K562 (cell line): ENCODE measurements at regions not wholly inside any gene's neighbourhood (a gene's known extent, or its start where the extent isn't known, plus 50 kb on each side); places are given as distances from the start of the nearest gene placed in this dataset.

Experiments used
- ATAC-seq: fragments of 200-7000 bp; cut with Tn5 transposase; 3 replicates; pipeline ENCODE4 v1.9.1; 2020; ENCODE audit warnings: moderate library complexity
- BruUV-seq: library from RNA; stranded (reverse); fragments of 400-500 nt; replicated peaks from 2 replicates; lab custom pipeline; 2021; lab: Mats Ljungman, UMichigan
- CTCF ChIA-PET: fragments of 300-600 bp; formaldehyde crosslinking; extraction: SDS; loops from one replicate; lab custom pipeline; 2021; ENCODE audit warnings: low intra/inter-chr PET ratio; lab: Yijun Ruan, JAX
- POLR2A ChIA-PET: fragments of 300-600, 350-650 bp; sonication (Branson Sonifier 250); formaldehyde crosslinking; extraction: SDS; loops from one replicate; lab custom pipeline; 2021; ENCODE audit warnings: antibody characterized with exemption, inconsistent platforms; lab: Yijun Ruan, JAX
- DNase-seq, 4 experiments: peaks; one replicate each; pipeline versions ENCODE4 v3.0.0 to v3.0.0-alpha.2; 2011 to 2018; ENCODE audit warnings: low spot score in 3 of 4, mixed read lengths in 3 of 4; ENCODE audit errors: extremely low read depth in 1 of 4
- FAIRE-seq: peaks from 2 replicates; lab custom pipeline; 2011; peaks lifted over from hg19 to GRCh38; lab: Jason Lieb, UNC
- H2AFZ ChIP-seq: 2 replicates; pipeline ENCODE4 v1.6.0; 2011; ENCODE audit warnings: low read depth, low read length, control low read depth, inconsistent platforms
- H3K27ac ChIP-seq: fragments of 200-600 bp; 3 replicates; pipeline ENCODE4 v1.8.0; 2011; ENCODE audit warnings: low read depth, mild to moderate bottlenecking, control low read depth, inconsistent platforms, low read length, moderate library complexity, mixed read lengths; ENCODE audit errors: extremely low read depth
- H3K27me3 ChIP-seq, 2 experiments: fragments of 300-600 bp in 1 of 2; 2 replicates in 1 of 2; 3 replicates in 1 of 2; pipeline versions ENCODE4 v1.6.0 to v1.8.0; 2011; ENCODE audit warnings: inconsistent platforms in 2 of 2, low read length in 2 of 2, mild to moderate bottlenecking in 1 of 2, mixed read lengths in 1 of 2, moderate library complexity in 1 of 2; ENCODE audit not compliant: control insufficient read depth in 2 of 2, insufficient read depth in 2 of 2
- H3K36me3 ChIP-seq: fragments of 300-600 bp; 3 replicates; pipeline ENCODE4 v1.8.0; 2011; ENCODE audit warnings: mild to moderate bottlenecking, low read length, inconsistent platforms; ENCODE audit not compliant: control insufficient read depth, insufficient read depth
- H3K4me1 ChIP-seq, 2 experiments: fragments of 200-600 bp in 1 of 2; replicated peaks in 1 of 2; 2 replicates in 1 of 2; 3 replicates in 1 of 2; pipeline versions ENCODE4 v1.5.1 to v1.8.0; 2011; ENCODE audit warnings: inconsistent platforms in 2 of 2, low read length in 2 of 2, mild to moderate bottlenecking in 1 of 2, mixed read lengths in 1 of 2, moderate library complexity in 1 of 2; ENCODE audit not compliant: control insufficient read depth in 2 of 2, insufficient read depth in 2 of 2
- H3K4me2 ChIP-seq: 2 replicates; pipeline ENCODE4 v1.6.1; 2011; ENCODE audit warnings: low read length, control low read depth, inconsistent platforms, mixed read lengths; ENCODE audit not compliant: insufficient read depth
- H3K4me3 ChIP-seq: fragments of 200-600 bp; sonication (generic), shearing (Covaris generic); 2 replicates; pipeline ENCODE4 v1.5.1; 2016; ENCODE audit warnings: control low read depth, inconsistent platforms
- H3K79me2 ChIP-seq: fragments of 200-600 bp; 3 replicates; pipeline ENCODE4 v1.8.0; 2011; ENCODE audit warnings: low read length, inconsistent platforms; ENCODE audit not compliant: control insufficient read depth, insufficient read depth
- H3K9ac ChIP-seq, 2 experiments: 2 replicates each; pipeline versions ENCODE4 v1.6.0 to v1.6.1; 2011; ENCODE audit warnings: low read depth in 2 of 2, low read length in 2 of 2, control low read depth in 1 of 2, inconsistent platforms in 1 of 2, mild to moderate bottlenecking in 1 of 2, mixed read lengths in 1 of 2; ENCODE audit not compliant: insufficient read depth in 1 of 2
- H3K9me1 ChIP-seq: one replicate; pipeline ENCODE4 v1.6.0; 2011; ENCODE audit warnings: inconsistent platforms, mild to moderate bottlenecking, low read length, moderate library complexity; ENCODE audit not compliant: control insufficient read depth, insufficient read depth
- H3K9me3 ChIP-seq: replicated peaks from 2 replicates; pipeline ENCODE4 v1.5.1; 2011; ENCODE audit warnings: low read depth, low read length, inconsistent platforms; ENCODE audit not compliant: control insufficient read depth, insufficient read depth
- H4K20me1 ChIP-seq: replicated peaks from 2 replicates; pipeline ENCODE4 v1.6.1; 2011; ENCODE audit warnings: low read length, inconsistent platforms, mixed read lengths; ENCODE audit not compliant: control insufficient read depth, insufficient read depth
- CBX2 ChIP-seq: fragments of 200-600 bp; sonication (generic); IDR thresholded peaks from one replicate; pipeline ENCODE4 v1.6.1; 2012; ENCODE audit warnings: mild to moderate bottlenecking, low read length, inconsistent platforms; ENCODE audit not compliant: insufficient read depth, poor library complexity, severe bottlenecking
- CCNT2 ChIP-seq: IDR thresholded peaks from 2 replicates; pipeline ENCODE4 v1.6.1; 2011; ENCODE audit warnings: borderline replicate concordance, low read depth, mild to moderate bottlenecking, moderate library complexity, mixed read lengths, low read length; ENCODE audit not compliant: insufficient read length; ENCODE audit errors: extremely low read depth
- GABPB1 ChIP-seq: sonication (generic); formaldehyde crosslinking; IDR thresholded peaks from 2 replicates; pipeline ENCODE4 v1.8.0; 2022; ENCODE audit warnings: mild to moderate bottlenecking, missing genetic modification reagents
- PURB ChIP-seq: sonication (generic); formaldehyde crosslinking; IDR thresholded peaks from 2 replicates; pipeline ENCODE4 v1.9.0; 2021; ENCODE audit warnings: low read depth, mild to moderate bottlenecking, missing genetic modification reagents
- RBM22 ChIP-seq: fragments of 200-400 bp; formaldehyde crosslinking; IDR thresholded peaks from 2 replicates; pipeline ENCODE4 v1.6.1; 2018; ENCODE audit warnings: low read length, low read depth; ENCODE audit not compliant: poor library complexity, severe bottlenecking
- RFX1 ChIP-seq: fragments of 450-650 bp; IDR thresholded peaks from 2 replicates; pipeline ENCODE4 v1.6.1; 2016; ENCODE audit warnings: mild to moderate bottlenecking, moderate library complexity
- SMAD2 ChIP-seq: fragments of 150-350 bp; IDR thresholded peaks from 2 replicates; pipeline ENCODE4 v1.6.1; 2014; ENCODE audit warnings: low read depth, mild to moderate bottlenecking, low read length
- SMARCB1 ChIP-seq: IDR thresholded peaks from 2 replicates; pipeline ENCODE4 v1.6.1; 2011; ENCODE audit warnings: improper control_type of control experiment, low read depth; ENCODE audit not compliant: insufficient read length
- STAT6 ChIP-seq: sonication (generic); formaldehyde crosslinking; IDR thresholded peaks from 2 replicates; pipeline ENCODE4 v1.8.1; 2023; ENCODE audit warnings: mild to moderate bottlenecking, missing genetic modification reagents
- TRIM28 ChIP-seq: fragments of 450-650 bp; IDR thresholded peaks from 2 replicates; pipeline ENCODE4 v1.6.1; 2017
- ZC3H8 ChIP-seq: fragments of 450-650 bp; IDR thresholded peaks from 2 replicates; pipeline ENCODE4 v1.6.1; 2017
- ZFP36 ChIP-seq: fragments of 150-350 bp; IDR thresholded peaks from 2 replicates; pipeline ENCODE4 v1.6.1; 2018; ENCODE audit warnings: low read length, low read depth; ENCODE audit not compliant: partially characterized antibody
- ZNF778 ChIP-seq: fragments of 450-650 bp; formaldehyde crosslinking; IDR thresholded peaks from 2 replicates; pipeline ENCODE4 v1.4.0; 2020; ENCODE audit warnings: mild to moderate bottlenecking, moderate library complexity
- WGBS: fragments of 100-300 bp; shearing (Covaris generic); methylation state at CpG from one replicate; pipeline ENCODE4 v1.1.6; 2016; ENCODE audit warnings: low coverage, mixed read lengths; ENCODE audit not compliant: insufficient coverage; ENCODE audit errors: missing lambda C conversion rate; 5-methylcytosine and 5-hydroxymethylcytosine counted together
- in situ Hi-C: fragments of 300-500 bp; cut with MboI; formaldehyde crosslinking; loops from 4 replicates; pipeline ENCODE4 v1.15.0; 2018; ENCODE audit warnings: inconsistent platforms, mixed read lengths
- intact Hi-C: fragments of 100-400 bp; cut with micrococcal nuclease; formaldehyde crosslinking; loops from 2 replicates; pipeline ENCODE4 v1.14.2; 2022
- TF ChIP-seq, protein P1 (sequence below): IDR thresholded peaks from 2 replicates; pipeline ENCODE4 v1.6.1; 2016; ENCODE audit warnings: missing genetic modification characterization, missing compliant biosample characterization

DNA sequence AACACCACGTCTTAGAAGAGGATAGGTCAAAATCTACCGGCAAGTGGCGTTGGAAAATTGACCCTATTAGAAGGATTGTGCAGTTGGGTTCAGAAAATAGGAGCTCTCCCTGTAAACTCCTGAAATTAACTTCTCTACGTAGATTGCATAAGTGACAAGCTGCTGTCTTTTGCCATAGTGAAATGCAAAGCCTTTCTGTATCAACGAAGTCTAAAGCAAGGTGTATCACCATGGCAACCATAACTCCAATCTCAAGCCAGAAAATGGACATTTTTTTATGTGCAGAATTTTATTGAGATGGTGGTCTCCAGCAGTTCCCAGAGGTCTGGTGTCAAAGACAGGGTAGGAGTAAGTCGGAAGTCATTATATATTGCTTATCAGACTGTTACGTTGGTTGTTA lies 367.7 kb upstream of the NOVA1 start:
- H3K4me1 ChIP-seq: no peaks in the 10 kb centered on the region
- TF ChIP-seq RFX1: peak; percentile 47
- TF ChIP-seq ZNF778 (CRISPR knock-in tag): no peak
- TF ChIP-seq, all 486 proteins: peak for 1
- Histone ChIP-seq H3K27ac (no peak overlapping the region), H3K9me1 (no peaks in the 10 kb centered on the region), H4K20me1 (no peaks in the 10 kb centered on the region), H3K79me2 (no peaks in the 10 kb centered on the region), H3K36me3 (no peaks in the 10 kb centered on the region), H3K9ac (no peak overlapping the region), H3K9me3 (no peaks in the 10 kb centered on the region), H2AFZ (no peak overlapping the region), H3K4me3 (no peak overlapping the region), H3K4me2 (no peak overlapping the region), H3K27me3 (no peaks in the 10 kb centered on the region)
- in situ Hi-C loops: no loop called here
- FAIRE-seq (no peak), DNase-seq (no peak), ATAC-seq (no peak)
- CTCF ChIA-PET: no interaction called here
- BruUV-seq: no TSS peak
- POLR2A ChIA-PET: no interaction called here
- 68% methylated on average over 7 of the region's 7 CpGs for WGBS
- intact Hi-C loops: no loop called here

- POLR2A ChIA-PET: no interaction called here
- BruUV-seq: no TSS peak
- TF ChIP-seq CBX2: no peak
- no peak for TF ChIP-seq ZC3H8
- TF ChIP-seq GABPB1 (CRISPR knock-in tag): no peak
- TF ChIP-seq PURB (CRISPR knock-in tag): no peak
- no peak for TF ChIP-seq ZFP36
- no peak for TF ChIP-seq SMAD2
- no peak for TF ChIP-seq TRIM28
- TF ChIP-seq SMARCB1: no peak
- no peak for TF ChIP-seq CCNT2
- TF ChIP-seq STAT6 (CRISPR knock-in tag): no peak
- TF ChIP-seq, protein P1, sequence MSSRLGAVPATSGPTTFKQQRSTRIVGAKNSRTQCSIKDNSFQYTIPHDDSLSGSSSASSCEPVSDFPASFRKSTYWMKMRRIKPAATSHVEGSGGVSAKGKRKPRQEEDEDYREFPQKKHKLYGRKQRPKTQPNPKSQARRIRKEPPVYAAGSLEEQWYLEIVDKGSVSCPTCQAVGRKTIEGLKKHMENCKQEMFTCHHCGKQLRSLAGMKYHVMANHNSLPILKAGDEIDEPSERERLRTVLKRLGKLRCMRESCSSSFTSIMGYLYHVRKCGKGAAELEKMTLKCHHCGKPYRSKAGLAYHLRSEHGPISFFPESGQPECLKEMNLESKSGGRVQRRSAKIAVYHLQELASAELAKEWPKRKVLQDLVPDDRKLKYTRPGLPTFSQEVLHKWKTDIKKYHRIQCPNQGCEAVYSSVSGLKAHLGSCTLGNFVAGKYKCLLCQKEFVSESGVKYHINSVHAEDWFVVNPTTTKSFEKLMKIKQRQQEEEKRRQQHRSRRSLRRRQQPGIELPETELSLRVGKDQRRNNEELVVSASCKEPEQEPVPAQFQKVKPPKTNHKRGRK: no peak
- TF ChIP-seq RBM22: no peak
These were observed 369.1 kb upstream of the NOVA1 start for GRCh38 chr14:26966908-26967307.

More at GRCh38 chr14:26966908-26967307, 369.1 kb upstream of the NOVA1 start:
- Histone ChIP-seq H3K4me3 (no peak overlapping the region), H3K4me1 (no peaks in the 10 kb centered on the region), H4K20me1 (no peaks in the 10 kb centered on the region), H3K4me2 (no peak overlapping the region), H3K9me3 (no peaks in the 10 kb centered on the region), H3K9ac (no peak overlapping the region), H2AFZ (no peak overlapping the region), H3K27ac (no peak overlapping the region), H3K36me3 (no peaks in the 10 kb centered on the region), H3K79me2 (no peaks in the 10 kb centered on the region), H3K27me3 (no peaks in the 10 kb centered on the region), H3K9me1 (no peaks in the 10 kb centered on the region)
- CTCF ChIA-PET: no interaction called here
- intact Hi-C loops: no loop called here
- in situ Hi-C loops: no loop called here
- DNase-seq: no peak
- ATAC-seq: no peak
- FAIRE-seq: no peak
- WGBS: 7% methylated on average over 3 of the region's 3 CpGs
